HG02610 (cell line): ENCODE measurements at regions not wholly inside any gene's neighbourhood (a gene's known extent, or its start where the extent isn't known, plus 50 kb on each side); places are given as distances from the start of the nearest gene placed in this dataset.

ENCODE experiments used
- ATAC-seq: cut with Tn5 transposase; IDR thresholded peaks from one replicate; pipeline ENCODE4 v1.9.1; 2021; ENCODE audit warnings: mild to moderate bottlenecking, moderate library complexity; ENCODE audit not compliant: unreplicated experiment

DNA sequence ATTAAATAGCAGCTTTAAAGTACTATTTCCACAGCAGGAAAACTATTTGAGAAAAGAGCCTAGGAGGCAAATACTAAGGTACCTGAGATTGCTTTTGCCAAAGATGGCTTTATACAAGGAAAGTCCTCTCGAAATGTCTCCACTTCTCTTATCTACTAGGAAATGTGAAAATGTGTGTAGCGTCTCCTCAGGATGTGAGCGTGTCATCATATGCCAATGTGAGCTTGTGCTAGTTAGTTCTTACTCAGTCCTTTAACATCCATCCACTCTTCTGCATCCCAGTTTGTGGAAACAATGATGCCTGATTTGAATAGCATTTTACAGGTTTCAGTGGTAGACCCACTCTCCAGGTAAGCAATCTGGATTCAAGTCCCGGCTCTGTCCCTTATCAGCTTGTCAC, 421.0 kb downstream of the DYNC2H1 start:
- ATAC-seq: no peak

GRCh38 chr11:103532133-103532788, 423.0 kb downstream of the DYNC2H1 start:
- no peak for ATAC-seq

GRCh38 chr11:103534191-103534590, 425.0 kb downstream of the DYNC2H1 start:
- ATAC-seq: no peak

- ATAC-seq: no peak
Measured at GRCh38 chr11:103534959-103535358, 425.7 kb downstream of the DYNC2H1 start.

DNA sequence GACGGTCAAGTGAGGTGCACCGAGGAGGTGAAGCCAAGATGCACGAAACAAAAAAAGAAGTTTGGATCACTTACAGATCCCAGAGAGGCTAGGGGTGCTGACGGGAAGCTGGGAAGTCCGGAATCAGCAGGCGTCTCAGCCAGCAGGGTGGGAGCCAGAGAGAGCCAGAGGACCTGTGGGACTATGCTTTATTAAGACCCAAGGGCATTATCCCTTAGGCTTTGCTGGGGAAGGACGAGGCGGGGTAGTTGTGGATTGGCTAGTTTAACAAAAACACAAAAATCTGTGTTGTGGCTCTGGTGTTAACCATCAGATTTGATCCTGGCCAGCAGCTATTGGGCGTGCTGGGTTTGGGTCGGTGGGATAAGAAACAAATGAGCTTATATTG, 427.1 kb downstream of the DYNC2H1 start:
- ATAC-seq: no peak

DNA sequence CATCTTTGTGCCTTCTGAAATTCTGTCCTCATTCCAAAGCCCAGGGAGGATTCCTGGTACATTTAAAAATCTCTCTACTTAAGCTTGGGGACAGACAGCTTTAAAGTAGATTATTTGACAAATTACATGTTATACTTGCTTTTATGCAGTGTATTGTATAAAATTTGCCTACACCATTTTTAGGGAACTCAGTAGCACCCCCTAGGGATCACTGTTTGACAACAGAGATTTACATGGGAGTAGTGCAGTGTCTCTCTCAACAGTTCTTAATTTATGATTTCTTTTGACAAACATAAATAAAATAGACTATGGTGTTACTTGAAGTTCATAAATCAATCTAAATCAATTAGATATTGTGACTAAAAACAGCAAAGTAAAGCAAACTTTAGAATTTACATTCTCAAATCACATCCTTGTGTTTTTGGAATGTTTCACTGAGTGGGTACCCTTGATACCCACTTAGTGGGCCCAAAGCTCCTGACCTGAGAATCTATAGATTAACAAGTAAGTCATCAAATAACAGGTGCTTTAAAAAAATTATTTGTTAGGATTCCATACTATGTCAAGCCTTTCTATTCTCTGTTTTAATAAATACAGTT, 428.8 kb downstream of the DYNC2H1 start:
- ATAC-seq: no peak

DNA sequence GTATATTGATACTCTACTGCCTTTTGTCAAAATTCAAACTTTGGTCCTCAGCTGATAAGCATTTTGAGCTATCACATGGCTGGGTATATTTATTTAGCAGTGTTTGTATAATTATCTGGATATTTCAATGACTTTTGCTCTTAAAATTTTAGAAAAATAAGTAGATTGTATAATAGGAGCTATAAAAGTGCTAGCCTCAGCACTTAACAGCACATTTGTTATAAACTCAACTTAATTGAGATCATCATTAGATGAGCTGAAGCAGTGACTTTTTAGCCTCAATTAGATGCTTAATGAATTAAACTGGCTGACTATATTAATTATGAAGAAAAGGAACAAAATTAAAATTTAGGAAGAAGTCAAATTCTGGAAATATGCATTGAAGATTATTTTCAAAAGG, 429.9 kb downstream of the DYNC2H1 start:
- no peak for ATAC-seq

GRCh38 chr11:103541186-103541795, 432.1 kb downstream of the DYNC2H1 start:
- no peak for ATAC-seq

GRCh38 chr11:103542851-103543250, 433.6 kb downstream of the DYNC2H1 start:
- ATAC-seq: no peak

GRCh38 chr11:103543456-103543855, 434.2 kb downstream of the DYNC2H1 start:
- ATAC-seq: no peak

DNA sequence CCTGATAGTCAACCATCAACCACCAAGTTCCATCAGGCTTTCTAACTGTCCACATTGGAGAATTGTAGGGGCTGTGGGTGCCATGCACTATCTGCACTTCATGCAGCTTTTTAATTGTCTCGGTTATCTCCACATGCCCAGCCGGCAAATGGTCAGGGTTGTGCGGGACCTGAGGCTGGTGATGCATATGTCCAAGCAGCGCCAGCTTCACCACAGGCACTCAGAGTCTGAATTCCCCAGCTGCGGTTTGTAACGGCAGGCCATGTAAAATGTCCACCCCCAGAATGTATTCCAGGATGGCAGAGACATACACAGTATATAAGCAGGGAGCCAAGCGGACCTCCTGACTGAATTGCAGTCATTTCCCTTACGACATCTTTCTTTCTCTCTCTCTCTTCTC, 435.6 kb downstream of the DYNC2H1 start:
- no peak for ATAC-seq

GRCh38 chr11:103545551-103545950, 436.3 kb downstream of the DYNC2H1 start:
- ATAC-seq: no peak

DNA sequence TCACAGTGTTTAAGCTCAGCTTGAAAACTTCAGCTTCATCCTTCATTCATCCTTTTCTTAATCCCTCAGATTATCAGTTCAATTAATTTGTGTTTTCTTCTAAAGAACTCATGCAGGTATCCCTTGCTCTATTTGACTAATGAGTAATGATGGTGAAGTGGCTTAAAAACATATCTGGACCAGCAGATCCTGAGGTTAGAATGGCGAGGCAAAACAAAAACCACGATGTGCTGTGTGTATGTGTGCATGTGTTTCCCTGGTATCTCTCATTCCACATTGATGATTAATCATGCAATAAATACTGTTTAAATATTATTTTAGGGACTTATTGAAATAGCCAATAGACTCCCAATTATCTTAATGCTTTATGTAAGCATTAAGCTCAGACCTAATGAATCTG, 437.0 kb downstream of the DYNC2H1 start:
- ATAC-seq: no peak

- no peak for ATAC-seq
Measured at GRCh38 chr11:103547024-103547423, 437.8 kb downstream of the DYNC2H1 start.

DNA sequence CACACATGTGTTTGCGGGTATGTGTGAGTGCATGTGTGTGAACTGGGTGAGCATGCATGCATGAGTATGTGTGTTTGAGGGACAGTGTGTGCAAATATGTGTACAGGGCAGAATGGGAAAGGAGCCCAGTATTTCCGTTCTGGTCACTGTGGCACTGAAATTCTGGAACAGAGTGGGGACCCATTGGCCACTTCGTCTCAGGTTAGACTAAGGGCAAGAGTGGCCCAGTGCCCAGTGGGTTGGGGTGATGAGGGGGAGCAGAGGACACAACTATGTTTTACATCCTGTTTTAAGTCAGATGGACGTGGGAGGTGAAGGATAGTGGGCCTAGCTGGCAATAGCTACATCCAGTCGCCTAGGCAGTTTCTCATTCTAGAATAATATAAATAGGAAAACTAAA, 438.5 kb downstream of the DYNC2H1 start:
- ATAC-seq: no peak

DNA sequence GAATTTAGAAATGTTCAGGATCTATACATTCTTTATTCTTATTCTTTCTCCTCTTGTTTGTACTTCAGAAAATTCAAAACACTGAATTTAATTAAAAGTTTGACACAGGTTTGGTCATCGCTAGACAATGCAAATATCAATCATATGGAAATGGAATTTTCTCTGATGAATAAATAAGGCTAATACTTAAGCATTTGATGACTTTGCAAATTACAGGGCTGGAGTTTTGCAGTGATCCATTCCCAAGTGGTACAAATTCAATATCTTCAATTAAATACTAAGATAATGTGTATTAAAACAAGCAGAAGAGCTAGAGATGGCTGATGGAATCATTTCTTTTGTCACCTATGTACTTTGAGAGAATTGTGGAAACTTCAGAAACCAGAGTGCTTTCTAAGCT, 439.6 kb downstream of the DYNC2H1 start:
- no peak for ATAC-seq

DNA sequence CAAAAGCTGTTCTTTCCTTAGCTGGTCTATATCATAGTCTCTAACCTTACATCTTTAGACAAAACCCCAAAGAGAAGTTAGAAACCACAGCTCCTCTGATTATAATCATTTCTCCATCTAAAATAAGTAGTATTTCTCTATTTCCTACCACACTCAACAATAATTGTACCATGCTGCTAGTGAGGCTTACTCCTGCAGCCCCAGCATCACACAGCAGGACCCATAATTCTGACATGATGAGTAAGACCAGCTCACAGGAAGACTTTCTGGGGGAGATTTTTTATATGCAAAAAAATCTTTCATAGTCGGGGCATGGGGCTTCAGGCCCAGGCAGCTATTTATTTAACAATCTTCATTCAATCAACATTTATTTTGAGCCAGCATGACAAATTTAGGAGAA, 441.6 kb downstream of the DYNC2H1 start:
- ATAC-seq: no peak

DNA sequence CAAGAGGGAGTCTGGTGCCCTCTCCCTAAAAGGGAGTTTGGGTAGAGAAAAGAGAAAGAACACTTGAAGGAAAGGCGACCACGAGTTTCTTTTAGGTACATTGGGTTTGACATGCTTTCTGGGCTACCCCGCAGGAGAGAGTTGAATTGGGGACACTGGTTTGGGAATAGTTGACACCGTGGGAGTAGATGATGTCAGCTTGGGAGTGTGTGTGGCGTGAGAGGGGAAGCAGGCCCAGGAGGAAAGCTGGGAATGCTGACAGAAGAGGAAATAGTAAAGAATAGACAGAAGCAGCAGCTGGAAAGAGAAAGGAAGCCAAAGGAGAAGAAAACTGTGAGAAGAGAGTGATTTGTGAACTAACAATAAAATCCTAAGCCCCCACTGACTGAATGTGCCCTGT, 442.9 kb downstream of the DYNC2H1 start:
- ATAC-seq: no peak

GRCh38 chr11:103556171-103556570, 446.9 kb downstream of the DYNC2H1 start:
- ATAC-seq: no peak

DNA sequence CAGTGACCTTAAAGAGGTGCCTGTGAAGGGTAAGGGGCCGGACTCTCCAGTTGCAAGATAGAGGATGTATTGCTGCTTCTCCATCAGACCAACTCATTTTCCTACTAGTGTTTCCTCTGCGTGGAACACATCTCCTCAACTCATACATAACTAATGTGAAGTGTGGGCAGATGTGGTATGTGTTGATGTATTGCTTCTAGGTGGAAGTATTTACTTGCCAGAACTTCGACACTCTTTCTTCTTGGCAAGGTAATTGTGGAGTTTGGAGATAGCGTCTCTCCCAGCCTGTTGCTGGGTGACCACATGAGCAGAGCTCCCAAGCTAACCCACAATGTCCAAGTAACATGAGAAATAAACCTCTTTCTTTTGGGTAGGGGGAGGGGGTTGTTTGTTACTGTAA, 456.9 kb downstream of the DYNC2H1 start:
- ATAC-seq: no peak

GRCh38 chr11:103581760-103582159, 454.7 kb upstream of the DDI1 start:
- no peak for ATAC-seq

DNA sequence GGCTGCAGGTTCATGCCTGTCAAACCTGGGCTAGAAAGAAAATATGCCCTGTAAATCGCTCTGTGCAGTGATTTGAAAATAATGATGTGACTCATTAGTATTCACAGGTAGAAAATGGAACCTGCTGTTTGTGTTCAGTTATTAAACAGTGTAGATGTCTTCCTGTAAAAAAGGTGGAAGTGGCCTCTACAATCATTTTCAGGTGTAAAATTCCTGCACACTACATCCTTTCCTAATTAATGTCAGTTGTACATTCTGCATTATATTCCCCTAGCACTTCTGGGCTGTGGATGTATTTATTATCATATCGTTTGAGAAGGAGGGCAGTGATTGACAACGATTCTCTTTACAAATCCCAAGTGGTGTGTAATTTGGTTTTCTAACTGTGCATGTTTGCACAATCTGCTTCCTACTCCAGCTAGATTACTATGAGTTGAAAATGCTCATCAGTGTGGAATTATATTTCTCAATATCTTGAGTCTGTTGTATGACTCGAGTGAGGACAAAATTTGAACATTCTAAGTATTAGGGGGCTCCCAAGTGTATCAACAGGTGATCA, 454.0 kb upstream of the DDI1 start:
- ATAC-seq: no peak
